ENCODE measurements at regions not wholly inside any gene's neighbourhood (a gene's known extent, or its start where the extent isn't known, plus 50 kb on each side); places are given as distances from the start of the nearest gene placed in this dataset.

- no peak for TF ChIP-seq CTCF (IDR thresholded peaks at IDR 0.05; ENCODE audit: insufficient read depth, missing control alignments)
- FAIRE-seq (no peak), DNase-seq (ENCODE audit: insufficient read length, low spot score) (no peak)
Observed at GRCh38 chr17:79242393-79242792, 167.8 kb downstream of the ENGASE start.

- no peak for DNase-seq (ENCODE audit: insufficient read length, low spot score)
- no peak for TF ChIP-seq CTCF (IDR thresholded peaks at IDR 0.05; ENCODE audit: insufficient read depth, missing control alignments)
- no peak for FAIRE-seq
Observed at GRCh38 chr17:79241616-79242015, 167.0 kb downstream of the ENGASE start.

GRCh38 chr17:79239205-79239604 lies 164.6 kb downstream of the ENGASE start:
- FAIRE-seq (no peak), DNase-seq (ENCODE audit: insufficient read length, low spot score) (no peak)
- TF ChIP-seq CTCF (IDR thresholded peaks at IDR 0.05; ENCODE audit: insufficient read depth, missing control alignments), result no peak

- FAIRE-seq, result no peak
- no peak for TF ChIP-seq CTCF (IDR thresholded peaks at IDR 0.05; ENCODE audit: insufficient read depth, missing control alignments)
- DNase-seq (ENCODE audit: insufficient read length, low spot score), result no peak
Observed at GRCh38 chr17:79237448-79238053, 162.9 kb downstream of the ENGASE start.

GRCh38 chr17:79235808-79236207 lies 161.2 kb downstream of the ENGASE start:
- DNase-seq (ENCODE audit: insufficient read length, low spot score), result no peak
- TF ChIP-seq CTCF (IDR thresholded peaks at IDR 0.05; ENCODE audit: insufficient read depth, missing control alignments), result no peak
- no peak for FAIRE-seq

GRCh38 chr17:79233916-79234551 lies 159.4 kb downstream of the ENGASE start:
- TF ChIP-seq CTCF (IDR thresholded peaks at IDR 0.05; ENCODE audit: insufficient read depth, missing control alignments), result no peak
- FAIRE-seq (no peak), DNase-seq (ENCODE audit: insufficient read length, low spot score) (no peak)

- no peak for DNase-seq (ENCODE audit: insufficient read length, low spot score)
- no peak for FAIRE-seq
- no peak for TF ChIP-seq CTCF (IDR thresholded peaks at IDR 0.05; ENCODE audit: insufficient read depth, missing control alignments)
Observed at GRCh38 chr17:79232957-79233356, 158.3 kb downstream of the ENGASE start.
